Activated naive CD4-positive, alpha-beta T cell treated with anti-CD3 and anti-CD28 coated beads, Interleukin-2, amount 50 U/mL, for 24 hours (primary cell): ENCODE measurements at regions not wholly inside any gene's neighbourhood (a gene's known extent, or its start where the extent isn't known, plus 50 kb on each side); places are given as distances from the start of the nearest gene placed in this dataset.

Experiments
- H3K27ac Mint-ChIP-seq: one replicate; pipeline ENCODE4 v1.8.0; 2021; ENCODE audit warnings: mild to moderate bottlenecking, mixed read lengths
- H3K27me3 Mint-ChIP-seq: one replicate; pipeline ENCODE4 v1.8.0; 2021; ENCODE audit warnings: mixed read lengths
- H3K36me3 Mint-ChIP-seq: one replicate; pipeline ENCODE4 v1.8.0; 2021; ENCODE audit warnings: mixed read lengths
- H3K4me1 Mint-ChIP-seq: one replicate; pipeline ENCODE4 v1.8.0; 2021; ENCODE audit warnings: mixed read lengths
- H3K4me3 Mint-ChIP-seq: one replicate; pipeline ENCODE4 v1.8.0; 2021; ENCODE audit warnings: mild to moderate bottlenecking, mixed read lengths
- H3K9me3 Mint-ChIP-seq: one replicate; pipeline ENCODE4 v1.8.0; 2021; ENCODE audit warnings: mixed read lengths

DNA sequence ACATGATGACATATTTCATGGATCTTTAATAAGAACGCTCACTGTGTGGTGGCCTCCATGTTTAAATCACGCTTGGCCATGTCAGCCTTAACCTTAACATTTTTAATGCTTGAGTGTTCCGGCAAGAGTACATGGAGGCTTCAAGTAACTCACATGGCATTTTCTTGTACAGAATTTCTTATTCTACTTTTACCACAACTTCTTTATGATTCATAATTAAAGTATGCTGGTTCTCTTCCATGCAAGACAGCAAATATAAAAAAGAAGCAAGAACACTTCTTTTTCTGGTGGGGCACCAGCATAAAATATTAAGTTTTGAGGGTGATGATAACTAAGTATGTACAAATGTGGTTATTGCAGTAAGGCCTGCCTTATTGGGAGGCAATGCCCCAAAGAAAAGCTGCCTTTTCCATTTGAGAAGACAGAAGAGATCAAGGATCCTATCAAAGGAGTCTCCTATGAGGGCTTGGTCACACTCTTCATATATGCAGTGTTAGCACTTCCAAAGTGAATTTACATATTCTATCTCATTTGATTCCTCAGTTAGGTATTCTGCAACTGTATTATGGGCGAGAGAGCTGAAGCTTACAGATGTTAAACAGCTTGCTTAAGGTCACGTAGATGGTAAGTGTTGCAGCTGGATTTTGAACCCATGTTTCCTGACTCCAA is 382.7 kb upstream of the MEF2C start:
- Mint-ChIP-seq H3K27ac (no peak overlapping the region), H3K36me3 (no peaks in the 10 kb centered on the region), H3K27me3 (peaks cover 3% of the 10 kb centered on the region), H3K4me1 (no peaks in the 10 kb centered on the region), H3K4me3 (no peak overlapping the region), H3K9me3 (no peaks in the 10 kb centered on the region)

DNA sequence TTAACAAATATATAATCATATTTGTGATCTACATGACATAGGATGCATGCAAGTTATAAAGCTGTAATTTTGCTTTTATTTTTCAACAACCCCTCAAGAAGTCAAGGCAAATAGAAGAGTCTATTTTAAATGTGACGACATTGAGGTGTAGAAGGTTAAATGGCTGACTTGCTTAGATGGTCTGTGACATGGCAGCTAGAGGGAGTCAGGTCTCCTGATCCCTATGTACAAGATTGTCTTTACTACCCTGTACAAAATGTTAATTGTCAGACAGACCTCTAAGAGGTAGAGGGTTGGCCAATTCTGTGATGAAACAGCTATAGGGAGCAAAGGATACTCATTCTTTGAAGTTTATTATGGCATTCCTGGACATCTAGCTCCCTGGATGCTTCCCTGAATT is 380.9 kb upstream of the MEF2C start:
- Mint-ChIP-seq H3K36me3 (no peaks in the 10 kb centered on the region), H3K27ac (no peak overlapping the region), H3K27me3 (no peaks in the 10 kb centered on the region), H3K9me3 (no peaks in the 10 kb centered on the region), H3K4me1 (no peaks in the 10 kb centered on the region), H3K4me3 (no peak overlapping the region)

DNA sequence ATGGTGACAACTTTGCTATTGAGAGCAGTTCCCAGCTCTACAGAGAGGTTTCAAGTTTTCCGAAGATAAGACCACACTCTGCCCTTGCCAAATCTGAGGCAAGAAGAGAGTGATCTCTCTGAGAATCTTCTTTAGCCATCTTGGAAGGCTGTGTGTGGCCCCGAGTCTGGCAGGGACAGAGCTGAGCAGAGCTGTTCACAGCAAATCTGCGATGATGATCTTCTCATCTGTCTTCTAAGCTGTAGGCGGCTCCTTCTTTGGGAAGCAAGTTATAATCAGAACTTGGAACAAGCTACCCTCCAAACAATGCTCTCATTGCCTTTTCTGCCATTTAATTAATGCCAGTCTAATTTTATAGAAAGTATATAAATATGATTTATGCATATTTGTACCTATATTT is 379.0 kb upstream of the MEF2C start:
- no peaks in the 10 kb centered on the region for H3K4me1 Mint-ChIP-seq
- no peaks in the 10 kb centered on the region for H3K36me3 Mint-ChIP-seq
- no peaks in the 10 kb centered on the region for H3K27me3 Mint-ChIP-seq
- H3K27ac Mint-ChIP-seq: no peak overlapping the region
- no peak overlapping the region for H3K4me3 Mint-ChIP-seq
- no peaks in the 10 kb centered on the region for H3K9me3 Mint-ChIP-seq

DNA sequence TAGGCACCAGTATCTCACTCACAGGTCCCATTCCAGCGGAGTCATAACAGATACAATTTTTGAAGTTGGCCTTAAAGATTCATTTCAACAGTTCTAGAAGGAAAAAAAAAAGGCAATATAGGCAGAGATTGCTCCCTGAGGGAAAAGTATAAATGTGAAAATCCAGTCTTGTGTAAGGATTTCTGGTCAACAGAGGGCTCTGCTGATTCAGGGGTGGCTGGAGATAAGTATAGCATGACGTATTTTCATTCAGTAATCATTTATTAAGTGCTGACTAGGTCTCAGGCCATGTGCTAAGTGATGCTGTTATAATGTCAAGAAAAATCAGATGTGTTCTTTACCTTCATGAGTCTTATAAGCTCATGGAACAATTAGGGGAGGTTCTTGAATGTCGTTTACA is 377.3 kb upstream of the MEF2C start:
- Mint-ChIP-seq H3K4me1 (no peaks in the 10 kb centered on the region), H3K9me3 (no peaks in the 10 kb centered on the region), H3K27ac (no peak overlapping the region), H3K27me3 (no peaks in the 10 kb centered on the region), H3K4me3 (no peak overlapping the region), H3K36me3 (no peaks in the 10 kb centered on the region)

DNA sequence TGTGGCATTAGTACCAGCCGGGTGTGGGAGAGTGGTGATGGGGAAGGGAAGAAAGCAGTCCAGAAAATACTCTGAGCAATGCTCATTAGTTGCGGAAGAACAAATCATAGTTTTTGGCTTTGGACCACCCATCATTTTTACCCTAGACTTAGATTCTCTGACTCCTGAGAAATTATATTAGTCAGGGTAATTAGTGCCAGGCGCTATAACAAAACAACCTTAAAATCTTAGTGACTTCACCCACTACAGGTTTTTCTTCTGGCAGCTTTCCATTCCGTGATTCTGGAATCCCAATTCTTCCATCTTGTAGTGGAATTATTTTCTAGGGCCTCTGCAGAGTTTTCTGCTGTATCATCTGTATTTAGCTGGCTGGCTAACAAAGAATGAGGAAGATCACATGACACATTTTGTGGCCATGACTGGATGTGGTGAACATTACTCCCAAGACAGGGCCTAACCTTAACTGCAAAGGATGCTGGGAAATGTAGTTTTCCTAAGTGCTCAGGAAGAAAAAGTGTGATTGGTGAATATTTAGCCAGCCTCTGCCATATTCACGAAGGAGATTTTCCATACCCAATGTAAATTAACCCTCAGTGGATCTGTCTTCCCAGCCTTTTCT is 373.0 kb upstream of the MEF2C start:
- no peak overlapping the region for H3K27ac Mint-ChIP-seq
- no peaks in the 10 kb centered on the region for H3K4me1 Mint-ChIP-seq

DNA sequence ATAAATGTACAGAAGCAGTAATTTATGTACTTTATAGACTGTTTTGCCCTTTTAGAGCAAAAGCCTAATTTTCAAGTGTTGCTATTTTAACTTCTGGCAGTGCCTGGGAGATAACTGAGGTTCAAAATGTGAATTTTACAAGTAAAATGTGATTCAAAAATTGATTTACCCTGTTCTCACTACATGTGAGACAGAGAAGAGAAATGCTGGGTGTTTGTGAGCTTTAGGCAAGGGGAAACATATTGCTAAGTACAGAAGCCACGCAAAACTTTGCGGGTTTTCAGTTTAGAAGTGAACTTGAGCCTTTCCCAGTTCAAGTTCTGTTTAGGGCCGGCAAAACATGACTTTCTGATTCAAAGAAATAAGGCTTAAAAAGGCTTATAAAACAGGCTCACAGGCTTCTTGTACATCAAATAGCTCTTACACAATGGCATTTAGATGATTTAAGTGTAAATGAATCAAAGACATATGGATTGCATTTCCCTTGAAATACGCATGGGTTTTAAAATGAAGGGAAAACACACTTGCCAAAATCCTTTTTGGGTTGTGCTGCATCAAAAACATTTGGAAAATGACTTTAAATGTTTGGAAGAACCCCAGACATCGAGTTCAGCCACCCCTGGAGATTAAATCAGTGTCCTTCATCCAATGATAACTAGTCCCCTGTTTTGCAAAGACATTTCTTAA is 370.8 kb upstream of the MEF2C start:
- Mint-ChIP-seq H3K36me3 (no peaks in the 10 kb centered on the region), H3K4me1 (no peaks in the 10 kb centered on the region), H3K27ac (no peak overlapping the region), H3K27me3 (no peaks in the 10 kb centered on the region), H3K4me3 (no peak overlapping the region), H3K9me3 (no peaks in the 10 kb centered on the region)

More for the DNA sequence above, 373.0 kb upstream of the MEF2C start:
- H3K36me3 Mint-ChIP-seq: no peaks in the 10 kb centered on the region
- no peak overlapping the region for H3K4me3 Mint-ChIP-seq
- no peaks in the 10 kb centered on the region for H3K9me3 Mint-ChIP-seq
- H3K27me3 Mint-ChIP-seq: no peaks in the 10 kb centered on the region

DNA sequence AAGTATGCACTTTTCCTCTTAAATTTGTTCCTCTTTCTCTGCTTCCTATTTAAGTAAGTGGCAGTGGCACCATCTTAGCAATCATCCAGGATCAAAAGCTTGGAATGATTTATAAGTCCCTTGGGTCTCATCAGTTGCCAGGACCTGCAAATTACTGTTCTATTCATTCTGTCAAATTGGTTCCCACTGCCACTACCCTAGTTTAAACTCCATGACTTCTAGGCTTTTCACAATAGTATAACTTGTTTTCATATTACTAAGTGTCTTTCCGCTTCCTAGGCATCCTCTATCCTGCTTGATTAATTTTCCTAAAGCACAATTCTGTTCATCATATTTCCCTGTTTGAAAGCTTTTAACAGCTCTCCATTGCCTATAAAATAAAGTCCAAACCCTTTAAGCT is 363.9 kb upstream of the MEF2C start:
- Mint-ChIP-seq H3K27me3 (no peaks in the 10 kb centered on the region), H3K9me3 (no peaks in the 10 kb centered on the region), H3K27ac (no peak overlapping the region), H3K4me3 (no peak overlapping the region), H3K4me1 (no peaks in the 10 kb centered on the region), H3K36me3 (no peaks in the 10 kb centered on the region)

DNA sequence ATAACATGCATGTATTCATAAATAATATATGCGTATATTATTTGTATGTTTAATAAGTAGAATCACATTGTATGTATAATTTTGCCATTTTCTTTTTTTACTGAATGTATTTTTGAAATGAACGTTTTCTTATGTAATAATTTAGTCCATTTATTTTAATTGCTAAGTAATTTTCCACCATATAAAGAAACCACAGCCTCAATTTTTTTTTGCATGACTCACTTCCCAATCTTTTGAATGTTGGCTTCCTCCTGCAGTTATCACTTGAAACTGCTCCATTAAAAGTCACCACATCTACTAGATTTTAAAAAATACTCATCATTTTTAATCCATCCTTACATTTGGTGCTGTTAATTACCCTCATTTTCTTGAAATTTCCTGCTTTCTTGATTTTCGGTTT is 363.3 kb upstream of the MEF2C start:
- no peaks in the 10 kb centered on the region for H3K27me3 Mint-ChIP-seq
- H3K4me1 Mint-ChIP-seq: no peaks in the 10 kb centered on the region
- no peaks in the 10 kb centered on the region for H3K36me3 Mint-ChIP-seq
- H3K27ac Mint-ChIP-seq: no peak overlapping the region
- no peak overlapping the region for H3K4me3 Mint-ChIP-seq
- no peaks in the 10 kb centered on the region for H3K9me3 Mint-ChIP-seq

DNA sequence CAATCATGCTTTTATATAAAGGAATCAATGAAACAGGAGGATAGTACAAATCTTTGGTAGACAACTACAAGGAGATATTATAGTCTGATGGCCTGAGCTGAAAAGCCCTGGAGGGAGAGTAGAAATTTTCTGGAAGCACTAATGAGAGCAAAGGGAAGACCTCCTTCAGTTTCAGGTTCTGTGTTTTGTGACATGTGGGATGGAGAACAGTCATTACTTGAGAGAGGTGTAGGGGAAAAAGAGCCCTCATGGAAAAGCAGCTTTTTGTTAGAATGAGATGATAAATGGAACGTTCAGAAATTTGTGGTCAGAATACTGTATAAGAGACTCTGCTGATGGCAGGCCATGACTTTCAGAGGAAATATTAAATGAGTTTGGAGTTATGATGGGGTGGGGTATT is 360.6 kb upstream of the MEF2C start:
- H3K9me3 Mint-ChIP-seq: no peaks in the 10 kb centered on the region
- no peaks in the 10 kb centered on the region for H3K36me3 Mint-ChIP-seq
- H3K27ac Mint-ChIP-seq: no peak overlapping the region
- no peaks in the 10 kb centered on the region for H3K27me3 Mint-ChIP-seq
- H3K4me1 Mint-ChIP-seq: no peaks in the 10 kb centered on the region
- H3K4me3 Mint-ChIP-seq: no peak overlapping the region

DNA sequence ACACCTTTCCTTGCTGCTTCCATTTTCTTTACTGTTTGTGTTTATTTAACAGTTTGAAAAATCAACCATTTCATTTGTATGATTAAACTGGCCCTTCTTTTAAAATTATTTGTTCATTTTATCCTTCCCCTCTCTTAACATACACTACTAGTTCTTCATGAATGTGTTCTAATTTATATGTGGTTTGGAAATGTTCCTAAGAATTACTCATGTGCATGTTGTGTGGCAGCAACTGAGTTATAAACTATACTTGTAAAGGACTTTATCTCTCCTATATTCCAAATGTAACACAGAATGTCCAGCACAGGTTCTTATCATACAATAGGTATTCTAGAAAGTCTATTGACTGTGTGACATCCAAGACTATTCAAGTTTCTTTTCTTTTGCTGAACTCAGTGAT is 358.2 kb upstream of the MEF2C start:
- H3K9me3 Mint-ChIP-seq: no peaks in the 10 kb centered on the region
- H3K4me1 Mint-ChIP-seq: no peaks in the 10 kb centered on the region
- H3K4me3 Mint-ChIP-seq: no peak overlapping the region
- no peaks in the 10 kb centered on the region for H3K27me3 Mint-ChIP-seq
- H3K36me3 Mint-ChIP-seq: no peaks in the 10 kb centered on the region
- H3K27ac Mint-ChIP-seq: no peak overlapping the region

DNA sequence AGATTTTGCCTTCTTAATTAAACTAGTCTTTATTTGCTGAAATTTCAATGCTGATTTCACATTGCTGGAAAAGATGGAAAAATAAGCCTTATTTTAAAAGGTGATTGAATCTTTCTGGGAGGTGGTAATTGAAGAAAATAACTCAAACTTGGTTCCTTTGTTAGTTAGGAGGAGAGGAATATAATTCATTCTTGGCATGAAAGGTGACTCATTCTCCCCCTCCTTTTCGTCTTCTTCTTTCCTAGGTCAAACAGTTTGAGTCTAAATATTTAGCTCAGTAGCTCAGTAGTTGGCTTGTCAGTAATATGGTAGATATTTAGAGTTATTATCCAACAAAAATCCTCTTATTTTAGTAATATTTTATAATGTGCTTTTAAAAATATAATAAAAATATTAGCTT is 353.9 kb upstream of the MEF2C start:
- H3K27me3 Mint-ChIP-seq: no peaks in the 10 kb centered on the region
- no peaks in the 10 kb centered on the region for H3K4me1 Mint-ChIP-seq
- no peak overlapping the region for H3K4me3 Mint-ChIP-seq
- H3K27ac Mint-ChIP-seq: no peak overlapping the region
- no peaks in the 10 kb centered on the region for H3K36me3 Mint-ChIP-seq
- no peaks in the 10 kb centered on the region for H3K9me3 Mint-ChIP-seq

DNA sequence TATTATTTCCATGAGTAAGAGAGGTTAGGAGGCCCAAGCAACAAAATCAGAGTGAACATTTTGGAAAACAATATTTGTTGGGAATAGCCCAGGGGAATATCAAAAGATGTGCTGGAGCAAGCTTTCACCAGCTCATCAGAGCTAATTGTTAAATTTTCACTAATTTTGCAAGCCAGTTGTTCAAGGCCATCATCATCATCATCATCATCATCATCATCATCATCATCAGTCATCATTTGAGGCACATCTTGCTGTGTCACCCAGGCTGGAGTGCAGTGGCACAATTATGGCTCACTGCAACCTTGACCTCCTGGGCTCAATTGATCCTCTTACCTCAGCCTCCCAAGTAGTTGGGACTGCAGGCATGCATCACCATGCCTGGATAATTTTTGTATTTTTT is 350.5 kb upstream of the MEF2C start:
- no peak overlapping the region for H3K27ac Mint-ChIP-seq
- H3K4me3 Mint-ChIP-seq: no peak overlapping the region
- H3K36me3 Mint-ChIP-seq: no peaks in the 10 kb centered on the region
- H3K9me3 Mint-ChIP-seq: no peaks in the 10 kb centered on the region
- H3K4me1 Mint-ChIP-seq: no peaks in the 10 kb centered on the region
- no peaks in the 10 kb centered on the region for H3K27me3 Mint-ChIP-seq

DNA sequence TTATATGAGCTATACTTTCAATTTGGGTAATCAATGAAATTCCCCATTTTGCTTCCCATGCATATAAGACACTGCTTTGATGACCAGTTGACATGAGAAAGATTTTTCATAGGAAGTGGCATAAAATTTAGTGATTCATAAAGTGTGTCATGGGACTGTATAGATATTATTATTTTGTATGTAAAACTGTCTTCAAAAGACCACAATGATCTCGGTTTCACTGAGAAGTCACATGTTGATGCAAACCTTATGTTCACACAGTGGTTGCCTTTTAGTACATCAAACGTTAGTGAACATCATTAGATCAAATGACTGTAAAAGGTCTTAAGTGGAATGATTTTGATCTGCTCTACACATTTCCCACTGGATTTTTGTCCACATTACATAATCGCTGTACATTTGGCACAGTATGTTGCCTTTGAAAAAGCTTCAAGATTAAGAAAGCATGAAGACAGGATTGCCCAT is 349.2 kb upstream of the MEF2C start:
- no peaks in the 10 kb centered on the region for H3K36me3 Mint-ChIP-seq
- H3K4me3 Mint-ChIP-seq: no peak overlapping the region
- H3K27me3 Mint-ChIP-seq: no peaks in the 10 kb centered on the region
- H3K9me3 Mint-ChIP-seq: no peaks in the 10 kb centered on the region
- H3K4me1 Mint-ChIP-seq: no peaks in the 10 kb centered on the region
- H3K27ac Mint-ChIP-seq: no peak overlapping the region

DNA sequence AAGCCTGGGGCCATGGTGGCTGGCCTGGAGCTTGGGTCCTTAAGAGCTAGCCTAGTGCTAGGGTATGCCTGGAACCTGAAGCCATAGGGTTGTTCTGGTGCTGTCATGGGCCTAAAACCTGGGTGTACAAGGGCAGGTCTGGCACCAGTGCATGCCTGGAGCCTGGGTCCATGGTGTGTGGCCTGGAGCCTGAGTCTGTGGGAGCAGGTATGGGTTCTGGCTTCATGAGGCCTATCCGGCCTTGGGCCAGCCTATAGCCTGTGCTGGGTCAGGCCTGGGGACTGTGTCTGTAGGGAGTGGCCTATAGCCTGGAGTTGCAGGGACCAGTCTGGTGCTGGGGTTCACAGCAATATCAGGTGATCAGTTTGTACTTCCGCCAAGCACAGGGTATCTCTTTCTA is 347.2 kb upstream of the MEF2C start:
- no peak overlapping the region for H3K27ac Mint-ChIP-seq
- no peaks in the 10 kb centered on the region for H3K9me3 Mint-ChIP-seq

DNA sequence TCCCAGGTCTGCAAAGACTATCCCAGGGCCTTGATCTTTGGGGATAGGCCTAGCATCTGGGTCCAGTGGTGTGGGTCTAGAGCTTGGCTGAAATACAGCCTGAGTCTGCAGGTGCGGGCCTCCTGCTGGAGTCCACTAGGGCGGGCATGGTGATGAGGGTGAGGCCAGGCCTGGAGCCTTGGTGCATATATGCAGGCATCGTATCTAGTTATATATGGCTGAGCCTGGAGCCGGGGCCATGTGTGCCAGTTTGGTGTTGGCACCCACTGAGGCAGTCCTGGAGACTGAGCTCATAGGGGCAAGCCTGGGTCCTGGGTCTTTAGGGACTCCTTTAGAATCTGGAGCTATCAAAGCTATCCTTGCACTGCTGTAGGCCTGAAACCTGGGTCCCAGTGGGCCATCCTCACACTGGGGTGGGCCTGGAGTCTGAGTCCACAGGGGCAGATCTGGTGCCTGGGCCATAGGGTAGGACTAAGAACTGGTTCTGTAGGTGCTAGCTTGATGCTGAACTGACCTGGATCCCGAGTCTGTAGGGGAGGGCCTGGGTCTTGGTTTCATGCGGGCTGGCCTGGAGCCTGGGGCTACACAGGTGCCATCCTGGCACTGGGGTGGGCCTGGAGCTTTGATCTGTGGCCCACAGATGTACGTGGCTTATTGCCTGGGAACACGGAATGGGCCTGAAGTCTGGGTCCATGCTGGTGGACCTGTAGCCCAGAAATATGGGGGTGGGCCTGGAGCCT is 346.5 kb upstream of the MEF2C start:
- Mint-ChIP-seq H3K27me3 (no peaks in the 10 kb centered on the region), H3K4me3 (no peak overlapping the region), H3K4me1 (no peaks in the 10 kb centered on the region), H3K27ac (no peak overlapping the region), H3K36me3 (no peaks in the 10 kb centered on the region), H3K9me3 (no peaks in the 10 kb centered on the region)

More for the DNA sequence above, 347.2 kb upstream of the MEF2C start:
- H3K36me3 Mint-ChIP-seq: no peaks in the 10 kb centered on the region
- no peaks in the 10 kb centered on the region for H3K4me1 Mint-ChIP-seq
- no peak overlapping the region for H3K4me3 Mint-ChIP-seq
- no peaks in the 10 kb centered on the region for H3K27me3 Mint-ChIP-seq

DNA sequence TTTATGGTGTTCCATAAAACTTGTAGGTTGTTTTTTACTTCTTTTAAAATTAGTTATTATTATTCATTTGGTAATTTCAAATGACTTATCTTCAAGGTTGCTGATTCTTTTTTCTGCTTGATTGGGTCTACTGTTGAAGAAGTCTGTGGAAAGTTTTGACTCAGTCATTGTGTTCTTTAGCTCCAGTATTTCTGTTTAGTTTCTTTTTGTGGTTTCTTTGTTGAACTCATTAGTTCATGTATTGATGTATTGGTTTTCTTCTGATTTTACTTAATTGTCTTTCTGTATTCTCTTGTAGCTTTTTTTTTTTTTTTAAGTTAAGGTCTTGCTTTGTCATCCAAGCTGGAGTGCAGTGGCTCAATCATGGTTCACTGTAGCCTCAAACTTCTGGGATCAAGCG is 345.4 kb upstream of the MEF2C start:
- H3K36me3 Mint-ChIP-seq: no peaks in the 10 kb centered on the region
- no peak overlapping the region for H3K4me3 Mint-ChIP-seq
- H3K27ac Mint-ChIP-seq: no peak overlapping the region
- no peaks in the 10 kb centered on the region for H3K4me1 Mint-ChIP-seq
- H3K27me3 Mint-ChIP-seq: no peaks in the 10 kb centered on the region
- H3K9me3 Mint-ChIP-seq: no peaks in the 10 kb centered on the region
